BJ (cell line): ENCODE measurements at regions not wholly inside any gene's neighbourhood (a gene's known extent, or its start where the extent isn't known, plus 50 kb on each side); places are given as distances from the start of the nearest gene placed in this dataset.

Source experiments
- CTCF ChIA-PET: fragments of 350-600 bp; formaldehyde crosslinking; extraction: SDS; loops from one replicate; lab custom pipeline; 2021; ENCODE audit warnings: antibody characterized with exemption, inconsistent platforms; lab: Yijun Ruan, JAX
- POLR2A ChIA-PET: fragments of 300-600 bp; sonication (Branson Sonifier 250); formaldehyde crosslinking; extraction: SDS; loops from one replicate; lab custom pipeline; 2021; ENCODE audit warnings: antibody characterized with exemption; lab: Charles Lee
- DNase-seq: peaks from one replicate; pipeline ENCODE4 v3.0.0-alpha.2; 2011; ENCODE audit warnings: low read depth
- H3K27me3 ChIP-seq: 2 replicates; pipeline ENCODE4 v1.6.0; 2011; ENCODE audit warnings: low read length; ENCODE audit not compliant: control insufficient read depth, insufficient read depth
- H3K36me3 ChIP-seq: 2 replicates; pipeline ENCODE4 v1.5.1; 2011; ENCODE audit warnings: low read length; ENCODE audit not compliant: control insufficient read depth, insufficient read depth
- H3K4me3 ChIP-seq: 2 replicates; pipeline ENCODE4 v1.5.1; 2011; ENCODE audit warnings: low read depth, mild to moderate bottlenecking, control low read depth, low read length
- CTCF ChIP-seq: IDR thresholded peaks from 2 replicates; pipeline ENCODE4 v1.5.1; 2011; ENCODE audit warnings: low read depth, mild to moderate bottlenecking, control low read depth, inconsistent platforms, low read length, moderate library complexity; ENCODE audit not compliant: insufficient read depth

GRCh38 chr10:61232780-61233179 lies 220.4 kb downstream of the TMEM26 start:
- TF ChIP-seq CTCF, result no peak
- DNase-seq, result no peak
- Histone ChIP-seq H3K27me3 (no peaks in the 10 kb centered on the region; the same call in 1 of the 2 replicates), H3K36me3 (no peaks in the 10 kb centered on the region), H3K4me3 (no peak overlapping the region)
- CTCF ChIA-PET, result no interaction called here
- POLR2A ChIA-PET, result no interaction called here

- no peak for TF ChIP-seq CTCF
- Histone ChIP-seq H3K27me3 (no peaks in the 10 kb centered on the region; the same call in none of the 2 replicates), H3K36me3 (no peaks in the 10 kb centered on the region), H3K4me3 (no peak overlapping the region)
- ChIA-PET CTCF (interaction anchor here (0.6 kb wide), 1 partner anchor 148 kb away, joined by 4 read pairs; no protein-coding TSS in a partner anchor), POLR2A (no interaction called here)
- no peak for DNase-seq
Observed at GRCh38 chr10:61225939-61226338, 227.2 kb downstream of the TMEM26 start.

GRCh38 chr10:61223576-61223975 lies 229.6 kb downstream of the TMEM26 start:
- H3K27me3 ChIP-seq, result no peaks in the 10 kb centered on the region; the same call in none of the 2 replicates
- CTCF ChIA-PET, result interaction anchor here (0.6 kb wide), 1 partner anchor 269 kb away, joined by 3 read pairs; no protein-coding TSS in a partner anchor
- DNase-seq, result no peak
- TF ChIP-seq CTCF, result no peak
- no peak overlapping the region for H3K4me3 ChIP-seq
- POLR2A ChIA-PET, result no interaction called here
- no peaks in the 10 kb centered on the region for H3K36me3 ChIP-seq

GRCh38 chr10:61219696-61220095 lies 233.5 kb downstream of the TMEM26 start:
- POLR2A ChIA-PET, result no interaction called here
- CTCF ChIA-PET, result interaction anchor here (0.9 kb wide), 1 partner anchor 37 kb away, joined by 3 read pairs; no protein-coding TSS in a partner anchor

More at GRCh38 chr10:61219696-61220095, 233.5 kb downstream of the TMEM26 start:
- no peak for DNase-seq
- no peak for TF ChIP-seq CTCF
- Histone ChIP-seq H3K4me3 (no peak overlapping the region), H3K27me3 (no peaks in the 10 kb centered on the region), H3K36me3 (no peaks in the 10 kb centered on the region)
